Endodermal cell (in vitro differentiated cells): ENCODE measurements at regions not wholly inside any gene's neighbourhood (a gene's known extent, or its start where the extent isn't known, plus 50 kb on each side); places are given as distances from the start of the nearest gene placed in this dataset.

Experiments
- DNase-seq: peaks from one replicate; pipeline ENCODE4 v3.0.0-alpha.2; 2017
- H3K27ac ChIP-seq: 2 replicates; pipeline ENCODE4 v1.5.1; 2013; ENCODE audit warnings: mild to moderate bottlenecking, low read depth, low read length, moderate library complexity
- H3K27me3 ChIP-seq: 2 replicates; pipeline ENCODE4 v1.6.1; 2013; ENCODE audit warnings: mild to moderate bottlenecking, low read length, moderate library complexity; ENCODE audit not compliant: insufficient read depth, control insufficient read depth, poor library complexity, severe bottlenecking
- H3K36me3 ChIP-seq: 2 replicates; pipeline ENCODE4 v1.7.0; 2013; ENCODE audit warnings: mild to moderate bottlenecking, low read length, moderate library complexity; ENCODE audit not compliant: control insufficient read depth, insufficient read depth
- H3K4me1 ChIP-seq: one replicate; pipeline ENCODE4 v1.7.0; 2013; ENCODE audit warnings: low read length; ENCODE audit not compliant: control insufficient read depth, insufficient read depth
- H3K4me3 ChIP-seq: 2 replicates; pipeline ENCODE4 v1.5.1; 2013; ENCODE audit warnings: mild to moderate bottlenecking, low read length, moderate library complexity
- H3K9ac ChIP-seq: 2 replicates; pipeline ENCODE4 v1.6.1; 2013; ENCODE audit warnings: mild to moderate bottlenecking, low read length, moderate library complexity; ENCODE audit not compliant: poor library complexity, severe bottlenecking; ENCODE audit errors: extremely low read depth
- H3K9me3 ChIP-seq: 2 replicates; pipeline ENCODE4 v1.6.1; 2013; ENCODE audit warnings: mild to moderate bottlenecking, low read length, moderate library complexity; ENCODE audit not compliant: control insufficient read depth
- H3K27ac Mint-ChIP-seq: 2 replicates; pipeline ENCODE4 v1.8.0; 2020; ENCODE audit warnings: mixed read lengths
- H3K27me3 Mint-ChIP-seq: 2 replicates; pipeline ENCODE4 v1.8.0; 2021; ENCODE audit warnings: mild to moderate bottlenecking, mixed read lengths; ENCODE audit not compliant: insufficient read depth
- H3K36me3 Mint-ChIP-seq: 2 replicates; pipeline ENCODE4 v1.8.0; 2020; ENCODE audit warnings: low read depth, mixed read lengths
- H3K4me1 Mint-ChIP-seq: 2 replicates; pipeline ENCODE4 v1.8.0; 2020; ENCODE audit warnings: mixed read lengths
- H3K4me3 Mint-ChIP-seq: 2 replicates; pipeline ENCODE4 v1.8.0; 2020; ENCODE audit warnings: mild to moderate bottlenecking, moderate library complexity, mixed read lengths
- H3K9me3 Mint-ChIP-seq: 2 replicates; pipeline ENCODE4 v1.8.0; 2020; ENCODE audit warnings: mild to moderate bottlenecking, mixed read lengths
- CTCF ChIP-seq: fragments of 200-600 bp; sonication (generic); conservative IDR thresholded peaks from 2 replicates; pipeline ENCODE4 v1.5.0; 2021; ENCODE audit warnings: antibody characterized with exemption, mild to moderate bottlenecking
- WGBS, 2 experiments: methylation state at CpG; one replicate each; pipeline versions ENCODE4 v1.1.5 to v1.1.7; 2013; ENCODE audit warnings: missing lambda C conversion rate in 2 of 2, mixed read lengths in 1 of 2; ENCODE audit not compliant: insufficient coverage in 1 of 2, insufficient read length in 1 of 2; 5-methylcytosine and 5-hydroxymethylcytosine counted together

- 88% methylated on average over 1 of the region's 2 CpGs; no CpG with 5 or more reads in 1 of the 2 experiments for WGBS, 2 experiments
- no peak overlapping the region for H3K27ac Mint-ChIP-seq
- Histone ChIP-seq H3K27ac (no peak overlapping the region), H3K4me3 (no peak overlapping the region), H3K9me3 (no peaks in the 10 kb centered on the region), H3K9ac (no peak overlapping the region), H3K36me3 (no peaks in the 10 kb centered on the region), H3K27me3 (no peaks in the 10 kb centered on the region), H3K4me1 (no peaks in the 10 kb centered on the region)
- H3K36me3 Mint-ChIP-seq, result no peaks in the 10 kb centered on the region
- H3K27me3 Mint-ChIP-seq, result no peaks in the 10 kb centered on the region
- no peaks in the 10 kb centered on the region for H3K9me3 Mint-ChIP-seq
- TF ChIP-seq CTCF, result no peak
- H3K4me1 Mint-ChIP-seq, result no peaks in the 10 kb centered on the region
- DNase-seq, result no peak
- H3K4me3 Mint-ChIP-seq, result no peak overlapping the region
Observed at GRCh38 chr1:82695443-82695842, 894.7 kb downstream of the ADGRL2 start.

DNA sequence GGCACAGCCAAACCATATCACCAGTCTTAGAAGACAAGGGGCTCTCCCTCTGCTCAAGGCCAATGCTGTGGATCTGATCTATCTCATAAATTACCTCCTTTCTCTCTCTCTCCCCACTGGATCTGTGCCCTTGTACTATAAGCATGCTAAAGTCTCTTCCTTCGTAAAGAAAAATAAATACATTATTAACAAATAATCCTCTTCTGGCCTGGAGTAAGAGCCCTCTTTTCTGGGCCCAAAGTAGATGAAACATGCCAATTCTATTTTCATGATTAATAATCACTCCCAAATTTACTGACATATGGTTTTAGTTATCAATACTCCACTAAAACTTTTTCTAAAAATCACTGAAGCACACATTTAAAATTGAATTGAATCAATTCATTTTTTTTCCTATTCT is 889.7 kb downstream of the ADGRL2 start:
- Mint-ChIP-seq H3K36me3 (no peaks in the 10 kb centered on the region), H3K27me3 (no peaks in the 10 kb centered on the region), H3K9me3 (peaks cover 27% of the 10 kb centered on the region), H3K4me3 (no peak overlapping the region), H3K4me1 (no peaks in the 10 kb centered on the region), H3K27ac (no peak overlapping the region)
- Histone ChIP-seq H3K27ac (no peak overlapping the region), H3K4me1 (no peaks in the 10 kb centered on the region), H3K27me3 (no peaks in the 10 kb centered on the region), H3K4me3 (no peak overlapping the region), H3K9me3 (peaks cover 22% of the 10 kb centered on the region), H3K36me3 (no peaks in the 10 kb centered on the region), H3K9ac (no peak overlapping the region)
- TF ChIP-seq CTCF, result no peak
- no peak for DNase-seq
- 95 to 100% methylated on average over 1 of the region's 1 CpG for WGBS, 2 experiments

DNA sequence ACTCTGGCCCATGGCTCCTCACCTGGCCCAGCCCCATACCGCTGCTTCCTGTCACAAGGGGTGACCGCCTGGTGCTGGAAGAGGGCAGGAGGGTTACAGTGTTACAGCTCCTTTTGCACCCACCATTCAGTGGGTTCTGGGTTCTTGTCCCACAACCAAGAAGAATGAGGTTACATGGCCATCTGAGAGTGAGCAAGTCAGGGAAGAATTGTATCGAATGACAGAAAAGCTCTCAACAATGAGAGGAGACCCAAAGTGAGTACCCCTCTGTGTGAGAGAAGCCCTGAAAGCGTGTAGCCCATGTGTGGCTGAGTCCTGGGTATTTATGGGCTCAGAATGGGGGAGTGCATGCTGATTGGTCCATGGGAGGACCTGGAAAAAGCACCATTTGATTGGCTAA is 888.5 kb downstream of the ADGRL2 start:
- Histone ChIP-seq H3K9me3 (peaks cover 22% of the 10 kb centered on the region), H3K4me1 (no peaks in the 10 kb centered on the region), H3K4me3 (no peak overlapping the region), H3K36me3 (no peaks in the 10 kb centered on the region), H3K27ac (no peak overlapping the region), H3K9ac (no peak overlapping the region), H3K27me3 (no peaks in the 10 kb centered on the region)
- Mint-ChIP-seq H3K27me3 (no peaks in the 10 kb centered on the region), H3K4me1 (no peaks in the 10 kb centered on the region), H3K9me3 (peaks cover 27% of the 10 kb centered on the region), H3K27ac (no peak overlapping the region), H3K36me3 (no peaks in the 10 kb centered on the region), H3K4me3 (no peak overlapping the region)
- no peak for DNase-seq
- 76% methylated on average over 4 of the region's 4 CpGs for WGBS, 2 experiments
- no peak for TF ChIP-seq CTCF
